Common myeloid progenitor, CD34-positive (primary cell): ENCODE measurements at regions not wholly inside any gene's neighbourhood (a gene's known extent, or its start where the extent isn't known, plus 50 kb on each side); places are given as distances from the start of the nearest gene placed in this dataset.

Experiments
- CTCF ChIA-PET: fragments of 350-600 bp; sonication (Branson Sonifier 250); formaldehyde crosslinking; loops from one replicate; lab custom pipeline; 2021; ENCODE audit warnings: antibody characterized with exemption; lab: Charles Lee
- POLR2A ChIA-PET: fragments of 350-600 bp; sonication (Branson Sonifier 250); formaldehyde crosslinking; loops from one replicate; lab custom pipeline; 2021; ENCODE audit warnings: antibody characterized with exemption; lab: Charles Lee
- DNase-seq, 3 donors: peaks; one replicate each; pipeline versions ENCODE4 v3.0.0 to v3.0.0-alpha.2; 2013
- H3K27ac ChIP-seq, 2 experiments: 1 replicate in 1 of 2; 2 replicates in 1 of 2; pipeline ENCODE4 v1.7.0; 2013; ENCODE audit warnings: inconsistent platforms in 2 of 2, low read length in 2 of 2, mild to moderate bottlenecking in 2 of 2, low read depth in 1 of 2, moderate library complexity in 1 of 2; ENCODE audit not compliant: severe bottlenecking in 2 of 2, insufficient read depth in 1 of 2, poor library complexity in 1 of 2
- H3K27me3 ChIP-seq, 5 experiments: replicated peaks in 2 of 5; 1 replicate in 3 of 5; 2 replicates in 2 of 5; pipeline versions ENCODE4 v1.6.1 to v1.7.0; 2013; ENCODE audit warnings: low read length in 4 of 5, mild to moderate bottlenecking in 2 of 5, moderate library complexity in 2 of 5, inconsistent platforms in 1 of 5; ENCODE audit not compliant: insufficient read depth in 5 of 5, control insufficient read depth in 4 of 5
- H3K36me3 ChIP-seq, 4 experiments: 1 replicate in 2 of 4; 2 replicates in 2 of 4; pipeline versions ENCODE4 v1.6.1 to v1.7.0; 2013; ENCODE audit warnings: low read length in 3 of 4, control low read depth in 1 of 4, mild to moderate bottlenecking in 1 of 4; ENCODE audit not compliant: control insufficient read depth in 4 of 4, insufficient read depth in 4 of 4
- H3K4me1 ChIP-seq, 4 experiments: 1 replicate in 3 of 4; 2 replicates in 1 of 4; pipeline versions ENCODE4 v1.6.1 to v1.7.1; 2013; ENCODE audit warnings: low read length in 3 of 4, mild to moderate bottlenecking in 3 of 4, control low read depth in 1 of 4, inconsistent platforms in 1 of 4, moderate library complexity in 1 of 4; ENCODE audit not compliant: control insufficient read depth in 4 of 4, insufficient read depth in 4 of 4; ENCODE audit errors: control extremely low read depth in 1 of 4
- H3K4me3 ChIP-seq, 7 experiments: 1 replicate in 4 of 7; 2 replicates in 3 of 7; pipeline versions ENCODE4 v1.5.1 to v1.7.0; 2013; ENCODE audit warnings: mild to moderate bottlenecking in 7 of 7, low read length in 6 of 7, moderate library complexity in 6 of 7, inconsistent platforms in 2 of 7, low read depth in 2 of 7, control low read depth in 1 of 7; ENCODE audit not compliant: insufficient read depth in 4 of 7, control insufficient read depth in 1 of 7; ENCODE audit errors: extremely low read depth in 1 of 7
- H3K9me3 ChIP-seq, 5 experiments: 1 replicate in 4 of 5; 2 replicates in 1 of 5; pipeline versions ENCODE4 v1.6.1 to v1.7.1; 2013; ENCODE audit warnings: low read length in 4 of 5, mild to moderate bottlenecking in 2 of 5, inconsistent platforms in 1 of 5, low read depth in 1 of 5, moderate library complexity in 1 of 5; ENCODE audit not compliant: control insufficient read depth in 4 of 5, insufficient read depth in 2 of 5; ENCODE audit errors: control extremely low read depth in 1 of 5
- WGBS: methylation state at CpG from one replicate; pipeline ENCODE4 v1.1.5; 2013; ENCODE audit not compliant: insufficient coverage; 5-methylcytosine and 5-hydroxymethylcytosine counted together

GRCh38 chr14:40842816-40843215 lies 763.9 kb upstream of the LRFN5 start:
- no peaks in the 10 kb centered on the region for H3K4me1 ChIP-seq
- H3K4me3 ChIP-seq, result no peak overlapping the region
- H3K27me3 ChIP-seq, result no peaks in the 10 kb centered on the region
- no peak for DNase-seq
- ChIA-PET POLR2A (no interaction called here), CTCF (no interaction called here)
- no peak overlapping the region for H3K27ac ChIP-seq
- no peaks in the 10 kb centered on the region for H3K36me3 ChIP-seq
- H3K9me3 ChIP-seq, result no peaks in the 10 kb centered on the region

GRCh38 chr14:40841886-40842285 lies 764.8 kb upstream of the LRFN5 start:
- H3K36me3 ChIP-seq, result no peaks in the 10 kb centered on the region
- no CpG with 5 or more reads among the region's 1 CpG for WGBS
- no peaks in the 10 kb centered on the region for H3K27me3 ChIP-seq
- ChIA-PET POLR2A (no interaction called here), CTCF (no interaction called here)
- H3K4me1 ChIP-seq, result no peaks in the 10 kb centered on the region
- no peaks in the 10 kb centered on the region for H3K9me3 ChIP-seq
- no peak overlapping the region for H3K27ac ChIP-seq
- H3K4me3 ChIP-seq, result no peak overlapping the region
- no peak for DNase-seq

- 78% methylated on average over 1 of the region's 2 CpGs for WGBS
- Histone ChIP-seq H3K27me3 (no peaks in the 10 kb centered on the region), H3K4me1 (no peaks in the 10 kb centered on the region), H3K27ac (no peak overlapping the region), H3K4me3 (no peak overlapping the region), H3K9me3 (no peaks in the 10 kb centered on the region), H3K36me3 (no peaks in the 10 kb centered on the region)
- DNase-seq, result no peak
- ChIA-PET CTCF (no interaction called here), POLR2A (no interaction called here)
Measured at GRCh38 chr14:40838601-40839000, 768.1 kb upstream of the LRFN5 start.

- H3K9me3 ChIP-seq, result no peaks in the 10 kb centered on the region
- no peaks in the 10 kb centered on the region for H3K27me3 ChIP-seq
- DNase-seq, result no peak
- H3K4me3 ChIP-seq, result no peak overlapping the region
- POLR2A ChIA-PET, result no interaction called here
- no peaks in the 10 kb centered on the region for H3K36me3 ChIP-seq
- H3K4me1 ChIP-seq, result no peaks in the 10 kb centered on the region
- CTCF ChIA-PET, result no interaction called here
- H3K27ac ChIP-seq, result no peak overlapping the region
Measured at GRCh38 chr14:40806471-40806870, 800.2 kb upstream of the LRFN5 start.

- 75% methylated on average over 1 of the region's 1 CpG for WGBS
- POLR2A ChIA-PET, result no interaction called here
Measured at GRCh38 chr14:40796168-40796567, 810.5 kb upstream of the LRFN5 start.

GRCh38 chr14:40784860-40785259 lies 821.8 kb upstream of the LRFN5 start:
- H3K36me3 ChIP-seq, result no peaks in the 10 kb centered on the region
- WGBS, result 94% methylated on average over 9 of the region's 9 CpGs
- CTCF ChIA-PET, result no interaction called here
- no peaks in the 10 kb centered on the region for H3K4me1 ChIP-seq
- H3K27ac ChIP-seq, result no peak overlapping the region
- no peaks in the 10 kb centered on the region for H3K9me3 ChIP-seq
- H3K4me3 ChIP-seq, result no peak overlapping the region
- DNase-seq, result no peak
- H3K27me3 ChIP-seq, result no peaks in the 10 kb centered on the region
- POLR2A ChIA-PET, result no interaction called here

More at GRCh38 chr14:40796168-40796567, 810.5 kb upstream of the LRFN5 start:
- Histone ChIP-seq H3K27me3 (no peaks in the 10 kb centered on the region), H3K27ac (no peak overlapping the region), H3K9me3 (no peaks in the 10 kb centered on the region), H3K4me1 (no peaks in the 10 kb centered on the region), H3K4me3 (no peak overlapping the region), H3K36me3 (no peaks in the 10 kb centered on the region)
- CTCF ChIA-PET, result no interaction called here
- DNase-seq, result no peak

GRCh38 chr14:40762685-40763084 lies 844.0 kb upstream of the LRFN5 start:
- Histone ChIP-seq H3K27me3 (no peaks in the 10 kb centered on the region), H3K9me3 (no peaks in the 10 kb centered on the region), H3K4me3 (no peak overlapping the region), H3K4me1 (no peaks in the 10 kb centered on the region), H3K36me3 (no peaks in the 10 kb centered on the region), H3K27ac (no peak overlapping the region)
- POLR2A ChIA-PET, result no interaction called here
- CTCF ChIA-PET, result no interaction called here
- no peak for DNase-seq
- no CpG with 5 or more reads among the region's 1 CpG for WGBS
